Gastrocnemius medialis (tissue), 4 donors: ENCODE measurements at regions not wholly inside any gene's neighbourhood (a gene's known extent, or its start where the extent isn't known, plus 50 kb on each side); places are given as distances from the start of the nearest gene placed in this dataset.

Experiments
- POLR2A ChIP-seq, 2 donors: fragments of 450-650 bp; IDR thresholded peaks; one replicate each; pipeline ENCODE4 v1.6.1; 2017; ENCODE audit warnings: antibody characterized with exemption in 2 of 2, mild to moderate bottlenecking in 2 of 2, moderate library complexity in 2 of 2
- TF ChIP-seq, protein P1 (sequence below), 5 experiments: fragments of 450-650 bp in 3 of 5; fragments of 200-600 bp in 2 of 5; sonication (generic) in 2 of 5; IDR thresholded peaks in 4 of 5; conservative IDR thresholded peaks in 1 of 5; 1 replicate in 4 of 5; 2 replicates in 1 of 5; pipeline ENCODE4 v1.5.1; 2016 to 2019; ENCODE audit warnings: antibody characterized with exemption in 5 of 5, mild to moderate bottlenecking in 3 of 5, moderate library complexity in 3 of 5

DNA sequence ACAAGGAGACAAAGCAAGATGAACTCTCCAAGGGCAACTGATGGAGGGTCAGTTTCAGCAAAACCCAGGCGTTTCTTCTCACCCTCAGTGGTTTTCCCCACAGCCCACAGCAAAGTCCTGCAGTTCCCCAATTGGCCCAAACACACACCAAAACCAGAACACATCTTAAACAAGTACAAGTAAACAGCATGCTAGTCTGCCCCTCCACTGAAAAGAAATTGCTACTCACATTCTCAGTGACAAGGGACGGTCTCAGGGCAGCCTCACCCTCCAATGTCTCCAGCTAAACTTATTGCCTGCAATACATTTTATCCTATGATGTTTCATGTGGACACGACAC lies 300.6 kb upstream of the IRX3 start:
- TF ChIP-seq, protein P1, sequence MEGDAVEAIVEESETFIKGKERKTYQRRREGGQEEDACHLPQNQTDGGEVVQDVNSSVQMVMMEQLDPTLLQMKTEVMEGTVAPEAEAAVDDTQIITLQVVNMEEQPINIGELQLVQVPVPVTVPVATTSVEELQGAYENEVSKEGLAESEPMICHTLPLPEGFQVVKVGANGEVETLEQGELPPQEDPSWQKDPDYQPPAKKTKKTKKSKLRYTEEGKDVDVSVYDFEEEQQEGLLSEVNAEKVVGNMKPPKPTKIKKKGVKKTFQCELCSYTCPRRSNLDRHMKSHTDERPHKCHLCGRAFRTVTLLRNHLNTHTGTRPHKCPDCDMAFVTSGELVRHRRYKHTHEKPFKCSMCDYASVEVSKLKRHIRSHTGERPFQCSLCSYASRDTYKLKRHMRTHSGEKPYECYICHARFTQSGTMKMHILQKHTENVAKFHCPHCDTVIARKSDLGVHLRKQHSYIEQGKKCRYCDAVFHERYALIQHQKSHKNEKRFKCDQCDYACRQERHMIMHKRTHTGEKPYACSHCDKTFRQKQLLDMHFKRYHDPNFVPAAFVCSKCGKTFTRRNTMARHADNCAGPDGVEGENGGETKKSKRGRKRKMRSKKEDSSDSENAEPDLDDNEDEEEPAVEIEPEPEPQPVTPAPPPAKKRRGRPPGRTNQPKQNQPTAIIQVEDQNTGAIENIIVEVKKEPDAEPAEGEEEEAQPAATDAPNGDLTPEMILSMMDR (IDR thresholded peaks at IDR 0.05 in 4 of 5, conservative IDR thresholded peaks at IDR 0.05 in 1 of 5) = no peak
- TF ChIP-seq POLR2A (IDR thresholded peaks at IDR 0.05) = no peak
